ENCODE measurements at regions not wholly inside any gene's neighbourhood (a gene's known extent, or its start where the extent isn't known, plus 50 kb on each side); places are given as distances from the start of the nearest gene placed in this dataset.

DNA sequence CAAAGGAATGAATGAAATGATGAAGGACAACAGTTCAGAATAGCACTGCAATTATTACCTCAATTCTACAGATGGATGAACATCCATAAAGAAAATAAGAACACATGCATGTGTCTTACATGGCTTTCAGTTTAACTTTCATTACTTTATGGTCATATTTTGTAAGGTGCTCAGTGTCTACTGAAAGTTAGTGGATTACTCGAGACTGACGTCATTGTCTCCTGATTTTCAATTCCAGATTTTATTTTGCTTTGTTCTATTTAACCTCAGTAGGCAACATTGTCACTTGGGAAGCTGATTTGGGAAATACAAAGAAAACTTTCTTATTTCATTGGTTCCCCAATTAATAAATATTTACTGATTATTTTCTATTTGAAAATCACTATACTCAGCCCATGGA lies 363.7 kb downstream of the CHSY3 start:
- TF ChIP-seq, protein P1, sequence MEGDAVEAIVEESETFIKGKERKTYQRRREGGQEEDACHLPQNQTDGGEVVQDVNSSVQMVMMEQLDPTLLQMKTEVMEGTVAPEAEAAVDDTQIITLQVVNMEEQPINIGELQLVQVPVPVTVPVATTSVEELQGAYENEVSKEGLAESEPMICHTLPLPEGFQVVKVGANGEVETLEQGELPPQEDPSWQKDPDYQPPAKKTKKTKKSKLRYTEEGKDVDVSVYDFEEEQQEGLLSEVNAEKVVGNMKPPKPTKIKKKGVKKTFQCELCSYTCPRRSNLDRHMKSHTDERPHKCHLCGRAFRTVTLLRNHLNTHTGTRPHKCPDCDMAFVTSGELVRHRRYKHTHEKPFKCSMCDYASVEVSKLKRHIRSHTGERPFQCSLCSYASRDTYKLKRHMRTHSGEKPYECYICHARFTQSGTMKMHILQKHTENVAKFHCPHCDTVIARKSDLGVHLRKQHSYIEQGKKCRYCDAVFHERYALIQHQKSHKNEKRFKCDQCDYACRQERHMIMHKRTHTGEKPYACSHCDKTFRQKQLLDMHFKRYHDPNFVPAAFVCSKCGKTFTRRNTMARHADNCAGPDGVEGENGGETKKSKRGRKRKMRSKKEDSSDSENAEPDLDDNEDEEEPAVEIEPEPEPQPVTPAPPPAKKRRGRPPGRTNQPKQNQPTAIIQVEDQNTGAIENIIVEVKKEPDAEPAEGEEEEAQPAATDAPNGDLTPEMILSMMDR (IDR thresholded peaks at IDR 0.05; ENCODE audit: extremely low read depth, low read depth, low read length), result no peak
- Histone ChIP-seq H3K9me3 (ENCODE audit: low read depth, low read length) (no peaks in the 10 kb centered on the region), H4K20me1 (ENCODE audit: insufficient read depth, low read length) (no peaks in the 10 kb centered on the region), H2AFZ (ENCODE audit: low read length) (no peak overlapping the region), H3K27me3 (ENCODE audit: insufficient read depth, low read length) (no peaks in the 10 kb centered on the region), H3K4me3 (ENCODE audit: insufficient read depth, low read length) (no peak overlapping the region), H3K27ac (ENCODE audit: low read depth, low read length) (no peak overlapping the region), H3K36me3 (ENCODE audit: insufficient read depth, low read length) (no peaks in the 10 kb centered on the region), H3K4me1 (ENCODE audit: insufficient read depth, low read length) (no peaks in the 10 kb centered on the region), H3K4me2 (ENCODE audit: insufficient read depth, low read length) (no peak overlapping the region), H3K79me2 (ENCODE audit: insufficient read depth, low read length) (no peaks in the 10 kb centered on the region)
- no peak for DNase-seq (ENCODE audit: insufficient read length, low spot score, missing footprints)

DNA sequence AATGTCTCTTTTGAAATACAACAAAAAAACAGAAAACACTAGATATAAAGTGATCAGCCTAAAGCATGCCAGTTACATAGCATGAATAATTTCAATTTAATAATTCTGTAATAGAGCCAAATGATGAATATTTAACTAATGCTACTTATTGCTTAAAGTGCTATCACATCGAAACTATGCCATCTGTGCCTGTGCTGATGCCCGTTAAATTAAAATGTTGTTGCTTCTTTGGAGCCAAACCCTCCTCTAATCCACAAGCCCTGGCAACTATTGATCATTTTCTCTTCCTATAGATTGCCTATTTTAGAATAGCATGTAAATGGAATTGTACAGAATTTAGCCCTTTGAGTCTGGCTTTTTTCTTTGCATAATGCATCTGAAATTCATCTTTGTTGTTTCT lies 356.2 kb downstream of the CHSY3 start:
- Histone ChIP-seq H2AFZ (ENCODE audit: low read length) (no peak overlapping the region), H3K36me3 (ENCODE audit: insufficient read depth, low read length) (no peaks in the 10 kb centered on the region), H3K27ac (ENCODE audit: low read depth, low read length) (no peak overlapping the region), H3K4me1 (ENCODE audit: insufficient read depth, low read length) (no peaks in the 10 kb centered on the region), H3K79me2 (ENCODE audit: insufficient read depth, low read length) (no peaks in the 10 kb centered on the region), H3K27me3 (ENCODE audit: insufficient read depth, low read length) (no peaks in the 10 kb centered on the region), H3K9me3 (ENCODE audit: low read depth, low read length) (no peaks in the 10 kb centered on the region), H4K20me1 (ENCODE audit: insufficient read depth, low read length) (no peaks in the 10 kb centered on the region), H3K4me3 (ENCODE audit: insufficient read depth, low read length) (no peak overlapping the region), H3K4me2 (ENCODE audit: insufficient read depth, low read length) (no peak overlapping the region)
- DNase-seq (ENCODE audit: insufficient read length, low spot score, missing footprints), result no peak
- TF ChIP-seq, protein P1 (IDR thresholded peaks at IDR 0.05; ENCODE audit: extremely low read depth, low read depth, low read length), result no peak

DNA sequence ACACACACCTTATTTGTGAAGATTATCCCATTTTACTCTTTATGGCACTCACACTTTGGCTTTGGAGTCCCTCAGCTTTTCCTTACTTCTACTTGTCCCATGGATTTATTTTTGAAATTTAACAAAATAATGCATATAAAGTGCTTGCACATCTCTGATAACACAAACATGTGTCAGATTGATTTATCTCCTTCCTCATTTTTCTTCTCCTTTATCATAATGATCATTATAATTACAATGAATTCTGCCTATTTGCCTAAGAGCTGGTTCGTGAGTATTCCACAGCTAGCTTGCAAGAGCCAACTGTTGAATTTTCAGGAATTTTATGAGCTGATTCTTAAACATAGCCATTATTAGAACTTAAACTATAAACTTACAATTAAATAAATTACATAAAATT lies 347.7 kb downstream of the CHSY3 start:
- Histone ChIP-seq H3K4me3 (ENCODE audit: insufficient read depth, low read length) (no peak overlapping the region), H3K27me3 (ENCODE audit: insufficient read depth, low read length) (no peaks in the 10 kb centered on the region), H3K4me2 (ENCODE audit: insufficient read depth, low read length) (no peak overlapping the region), H2AFZ (ENCODE audit: low read length) (no peak overlapping the region), H3K79me2 (ENCODE audit: insufficient read depth, low read length) (no peaks in the 10 kb centered on the region), H3K9me3 (ENCODE audit: low read depth, low read length) (no peaks in the 10 kb centered on the region), H4K20me1 (ENCODE audit: insufficient read depth, low read length) (no peaks in the 10 kb centered on the region), H3K27ac (ENCODE audit: low read depth, low read length) (no peak overlapping the region), H3K36me3 (ENCODE audit: insufficient read depth, low read length) (no peaks in the 10 kb centered on the region), H3K4me1 (ENCODE audit: insufficient read depth, low read length) (no peaks in the 10 kb centered on the region)
- peak; percentile 1 for DNase-seq (ENCODE audit: insufficient read length, low spot score, missing footprints)
- TF ChIP-seq, protein P1 (IDR thresholded peaks at IDR 0.05; ENCODE audit: extremely low read depth, low read depth, low read length), result no peak

DNA sequence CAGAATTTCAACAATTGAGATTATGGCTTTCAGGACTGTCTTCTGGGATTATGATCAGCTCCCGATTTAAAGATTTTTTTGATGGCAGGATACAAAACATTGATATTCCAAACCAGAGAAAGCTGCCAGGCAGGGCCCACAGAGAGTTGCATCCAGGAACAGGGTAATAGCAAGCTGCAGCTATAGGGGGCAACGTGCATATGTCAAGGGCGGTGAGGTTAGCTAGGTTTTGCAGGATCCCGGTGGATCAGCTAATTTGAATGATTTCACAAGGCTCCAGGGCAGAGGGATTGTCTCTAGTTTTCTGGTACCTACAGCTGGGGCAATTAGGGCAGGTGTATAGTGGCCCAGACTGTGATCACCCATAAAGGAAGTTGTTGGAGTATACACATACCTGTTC lies 339.4 kb downstream of the CHSY3 start:
- Histone ChIP-seq H3K36me3 (ENCODE audit: insufficient read depth, low read length) (no peaks in the 10 kb centered on the region), H3K4me2 (ENCODE audit: insufficient read depth, low read length) (no peak overlapping the region), H2AFZ (ENCODE audit: low read length) (no peak overlapping the region), H4K20me1 (ENCODE audit: insufficient read depth, low read length) (no peaks in the 10 kb centered on the region), H3K4me1 (ENCODE audit: insufficient read depth, low read length) (no peaks in the 10 kb centered on the region), H3K4me3 (ENCODE audit: insufficient read depth, low read length) (no peak overlapping the region), H3K27me3 (ENCODE audit: insufficient read depth, low read length) (no peaks in the 10 kb centered on the region), H3K9me3 (ENCODE audit: low read depth, low read length) (no peaks in the 10 kb centered on the region), H3K27ac (ENCODE audit: low read depth, low read length) (no peak overlapping the region), H3K79me2 (ENCODE audit: insufficient read depth, low read length) (no peaks in the 10 kb centered on the region)
- no peak for DNase-seq (ENCODE audit: insufficient read length, low spot score, missing footprints)
- TF ChIP-seq, protein P1 (IDR thresholded peaks at IDR 0.05; ENCODE audit: extremely low read depth, low read depth, low read length), result no peak
